NCI-H2196 (cell line): ENCODE measurements at regions not wholly inside any gene's neighbourhood (a gene's known extent, or its start where the extent isn't known, plus 50 kb on each side); places are given as distances from the start of the nearest gene placed in this dataset.

ENCODE experiments used
- DNase-seq: peaks from one replicate; lab custom pipeline; 2025; ENCODE audit not compliant: unreplicated experiment; lab: John Stamatoyannopoulos, UW

DNA sequence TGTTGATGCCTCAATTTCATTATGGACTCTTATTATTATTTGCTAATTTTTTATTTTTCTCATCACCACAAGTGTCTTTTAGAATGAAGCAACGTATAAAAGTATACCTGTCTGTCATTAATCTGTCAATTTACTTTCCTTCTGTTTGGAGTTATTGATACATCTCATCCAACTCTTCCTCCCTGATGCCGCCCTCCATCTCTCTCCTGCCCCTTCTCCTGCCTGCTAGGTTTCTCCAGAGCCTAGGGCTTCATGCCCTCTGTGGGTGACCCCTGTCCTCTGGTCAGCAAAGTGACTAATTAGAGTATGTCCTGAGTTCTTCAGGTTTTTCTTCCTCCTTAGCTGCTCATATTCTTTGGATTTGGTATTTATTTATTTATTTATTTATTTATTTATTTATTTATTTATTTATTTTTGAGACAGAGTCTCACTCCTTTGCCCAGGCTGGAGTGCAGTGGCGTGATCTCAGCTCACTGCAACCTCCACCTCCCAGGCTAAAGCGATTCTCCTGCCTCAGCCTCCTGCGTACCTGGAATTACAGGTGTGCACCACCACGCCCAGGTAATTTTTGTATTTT lies 162.5 kb upstream of the MYCN start:
- no peak for DNase-seq

- DNase-seq, result no peak
These were observed 161.7 kb upstream of the MYCN start for GRCh38 chr2:15778529-15779219.

GRCh38 chr2:15779381-15780041 lies 160.8 kb upstream of the MYCN start:
- no peak for DNase-seq

DNA sequence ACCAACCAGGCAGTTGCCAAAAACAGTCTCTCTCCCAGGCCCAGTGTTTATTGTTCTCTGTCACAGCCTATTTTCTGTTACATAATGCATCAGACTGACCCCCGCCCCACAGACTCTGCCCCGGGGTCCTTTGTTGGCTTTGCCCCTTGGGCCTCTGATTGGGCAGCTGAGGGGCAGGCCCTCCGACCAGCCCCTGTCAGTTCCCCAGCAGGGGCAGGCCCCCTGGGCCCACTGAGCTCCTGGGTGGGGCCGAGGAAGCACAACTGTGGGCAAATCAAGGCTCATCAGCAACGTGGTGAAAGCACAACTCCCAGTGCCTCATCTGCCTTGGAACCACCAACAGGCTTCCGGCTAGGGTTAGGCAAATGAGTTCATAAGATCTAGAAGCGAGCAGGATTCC lies 160.1 kb upstream of the MYCN start:
- no peak for DNase-seq

GRCh38 chr2:15780912-15781574 lies 159.3 kb upstream of the MYCN start:
- DNase-seq, result no peak

DNA sequence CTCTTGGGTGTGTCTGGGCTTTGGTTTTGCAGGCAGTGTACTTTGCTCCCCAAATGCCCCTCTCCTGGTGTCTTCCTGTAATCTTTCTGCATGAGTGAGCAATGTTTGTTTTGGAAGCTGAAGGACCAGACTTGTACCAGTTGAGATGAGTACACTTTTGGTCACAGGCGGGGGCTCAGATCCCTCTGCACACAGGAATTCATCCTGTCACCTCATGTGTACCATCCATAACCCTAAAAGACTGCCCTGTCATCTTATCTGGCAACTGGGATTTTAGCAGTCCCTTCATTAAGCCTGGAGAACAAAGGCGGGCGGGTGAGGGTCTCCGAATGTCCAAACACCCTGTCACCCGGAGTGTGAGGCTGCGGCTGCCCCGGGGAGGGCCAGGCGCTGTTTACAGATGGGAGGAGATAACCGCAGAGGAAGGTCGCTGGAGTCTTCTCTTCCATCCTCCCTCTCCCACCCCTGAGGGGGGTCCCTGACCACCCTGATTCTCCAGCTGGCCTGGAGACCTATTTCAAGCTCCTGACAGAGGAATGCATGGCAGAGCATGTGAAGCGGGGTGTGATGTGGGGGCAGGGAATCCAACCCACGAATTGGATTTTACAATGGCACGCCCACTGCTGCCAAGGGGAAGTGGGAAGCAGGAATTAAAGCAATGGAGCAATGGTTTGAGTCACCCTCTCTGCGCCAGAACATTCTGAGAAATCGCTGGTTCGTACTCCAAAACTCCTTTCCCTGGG lies 158.2 kb upstream of the MYCN start:
- no peak for DNase-seq

- DNase-seq, result no peak
These were observed 157.5 kb upstream of the MYCN start for GRCh38 chr2:15782769-15783294.

GRCh38 chr2:15783489-15783888 lies 156.9 kb upstream of the MYCN start:
- DNase-seq, result no peak

DNA sequence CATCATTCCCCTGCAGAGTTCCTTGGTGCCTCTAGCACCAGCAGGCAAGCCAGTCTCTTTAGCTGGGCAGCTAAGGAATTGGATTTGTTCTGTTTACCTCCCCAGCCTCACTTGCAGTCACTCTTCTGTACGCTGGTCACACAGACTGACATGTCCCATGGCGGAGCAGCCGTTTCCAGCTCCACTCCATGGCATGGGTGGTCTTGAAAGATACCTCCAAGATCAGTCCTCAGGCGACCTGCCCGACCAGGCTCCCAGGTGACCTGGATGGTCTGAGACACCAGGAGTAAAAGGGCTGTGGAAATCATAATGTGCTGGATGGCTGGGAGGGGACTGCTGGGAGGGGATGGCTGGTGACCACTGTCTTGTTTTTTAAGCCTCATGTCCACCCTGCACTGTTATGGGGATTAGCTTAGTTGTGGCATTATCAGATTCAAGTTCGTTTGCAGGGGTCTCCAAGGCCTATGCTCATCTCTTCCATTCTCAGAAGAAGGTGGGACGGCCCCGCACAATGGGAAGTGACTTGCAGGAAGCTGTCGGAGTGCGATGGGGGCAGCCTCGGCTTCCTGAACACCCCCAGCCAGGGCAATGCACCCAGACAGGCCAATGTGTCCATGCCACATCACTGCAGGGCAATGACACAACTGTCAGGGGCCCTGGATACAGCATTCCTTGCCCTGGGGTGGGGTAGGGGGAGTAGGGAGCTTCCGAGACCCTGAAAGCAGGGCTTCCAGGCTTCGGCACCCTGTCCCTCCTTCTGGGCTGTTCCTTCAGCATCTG lies 156.1 kb upstream of the MYCN start:
- DNase-seq, result no peak

DNA sequence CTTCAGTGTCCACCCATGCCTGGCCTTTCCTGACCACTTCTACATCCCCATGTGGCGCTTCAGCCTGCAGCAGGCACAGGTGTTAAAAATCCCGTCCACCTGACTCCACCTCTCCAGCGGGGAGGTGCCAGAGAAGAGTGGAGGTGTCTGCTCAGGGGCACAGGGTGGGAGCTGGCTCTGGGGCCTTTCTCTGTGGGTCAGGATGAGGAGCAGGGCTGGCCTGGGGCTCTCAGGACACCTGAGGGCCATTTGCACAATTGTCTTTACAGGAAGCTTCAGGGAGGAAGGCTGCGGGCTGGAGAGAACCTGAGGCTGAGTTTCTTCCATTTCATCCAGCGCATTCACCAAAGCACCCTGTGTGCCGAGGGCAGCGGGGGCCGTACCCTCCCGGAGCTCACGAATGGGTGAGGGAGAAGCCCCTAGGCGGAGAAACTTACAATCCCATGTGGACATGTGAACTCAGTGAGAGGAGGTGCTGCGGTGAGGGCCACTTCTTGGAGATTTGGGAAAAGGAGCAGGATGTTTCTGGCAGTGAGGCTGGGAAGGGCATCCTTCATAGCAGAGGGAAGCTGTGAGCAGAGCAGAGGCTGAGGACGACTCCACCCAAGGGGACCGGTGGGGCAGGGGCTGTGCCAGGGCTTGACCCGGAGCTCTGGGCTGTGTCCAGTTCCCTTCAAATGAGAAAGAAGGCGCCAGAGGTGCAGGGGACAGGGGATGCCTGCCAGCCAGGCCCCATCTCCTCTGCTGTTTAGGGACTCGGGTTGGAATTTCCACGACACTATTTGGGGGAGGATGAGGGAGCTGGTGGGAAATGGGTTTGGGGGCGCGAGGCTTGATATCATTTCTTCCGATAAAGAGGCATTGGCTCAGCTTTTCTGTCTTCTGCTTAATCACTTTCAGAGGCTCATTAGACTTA lies 155.2 kb upstream of the MYCN start:
- no peak for DNase-seq

DNA sequence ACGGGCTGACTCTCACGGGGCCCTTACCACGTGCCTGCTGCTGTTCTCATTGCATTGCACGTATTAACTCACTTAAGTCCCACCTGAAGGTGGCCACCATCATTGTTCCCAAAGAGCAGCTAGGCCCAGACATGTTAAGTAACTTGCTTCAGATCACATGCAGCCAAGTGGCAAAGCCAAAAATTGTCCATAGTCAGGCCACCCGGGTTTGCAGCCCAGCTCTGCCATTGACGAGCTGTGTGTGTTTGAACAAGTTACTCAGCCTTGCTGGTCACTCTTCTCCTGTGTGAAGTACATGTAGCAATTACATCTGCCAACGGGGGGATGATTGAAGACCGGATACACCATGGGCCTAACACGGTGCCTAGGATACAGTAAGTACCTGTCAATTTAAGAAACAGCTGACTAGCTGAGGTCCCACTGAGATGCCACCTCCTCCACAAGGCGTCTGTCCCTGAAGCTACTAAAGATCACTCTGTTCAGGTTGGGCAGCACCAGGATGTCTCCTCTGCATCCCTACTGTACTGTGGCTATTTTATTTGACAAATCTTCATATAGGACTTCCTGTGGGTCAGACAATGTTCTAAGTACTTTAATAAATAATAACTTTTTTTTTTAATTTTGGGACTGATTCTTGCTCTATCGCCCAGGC lies 154.2 kb upstream of the MYCN start:
- no peak for DNase-seq

DNA sequence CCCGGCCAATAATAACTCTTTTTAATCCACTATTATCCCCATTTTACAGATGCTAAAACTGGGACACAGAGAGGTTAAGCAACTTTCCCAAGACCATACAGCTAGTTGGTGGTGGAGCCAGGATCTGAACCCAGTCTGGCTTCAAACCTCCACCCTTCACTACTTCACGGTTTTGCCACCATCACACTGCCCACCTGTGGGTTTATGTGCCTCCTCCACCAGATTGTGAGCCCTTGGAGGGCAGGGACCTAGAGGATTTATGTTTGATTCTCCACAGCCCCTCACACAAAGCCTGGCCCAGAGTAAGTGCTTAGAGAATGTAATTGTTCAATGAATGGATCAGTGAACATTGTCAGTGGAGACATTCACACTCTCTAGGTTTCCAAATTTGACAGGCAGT lies 153.4 kb upstream of the MYCN start:
- no peak for DNase-seq

DNA sequence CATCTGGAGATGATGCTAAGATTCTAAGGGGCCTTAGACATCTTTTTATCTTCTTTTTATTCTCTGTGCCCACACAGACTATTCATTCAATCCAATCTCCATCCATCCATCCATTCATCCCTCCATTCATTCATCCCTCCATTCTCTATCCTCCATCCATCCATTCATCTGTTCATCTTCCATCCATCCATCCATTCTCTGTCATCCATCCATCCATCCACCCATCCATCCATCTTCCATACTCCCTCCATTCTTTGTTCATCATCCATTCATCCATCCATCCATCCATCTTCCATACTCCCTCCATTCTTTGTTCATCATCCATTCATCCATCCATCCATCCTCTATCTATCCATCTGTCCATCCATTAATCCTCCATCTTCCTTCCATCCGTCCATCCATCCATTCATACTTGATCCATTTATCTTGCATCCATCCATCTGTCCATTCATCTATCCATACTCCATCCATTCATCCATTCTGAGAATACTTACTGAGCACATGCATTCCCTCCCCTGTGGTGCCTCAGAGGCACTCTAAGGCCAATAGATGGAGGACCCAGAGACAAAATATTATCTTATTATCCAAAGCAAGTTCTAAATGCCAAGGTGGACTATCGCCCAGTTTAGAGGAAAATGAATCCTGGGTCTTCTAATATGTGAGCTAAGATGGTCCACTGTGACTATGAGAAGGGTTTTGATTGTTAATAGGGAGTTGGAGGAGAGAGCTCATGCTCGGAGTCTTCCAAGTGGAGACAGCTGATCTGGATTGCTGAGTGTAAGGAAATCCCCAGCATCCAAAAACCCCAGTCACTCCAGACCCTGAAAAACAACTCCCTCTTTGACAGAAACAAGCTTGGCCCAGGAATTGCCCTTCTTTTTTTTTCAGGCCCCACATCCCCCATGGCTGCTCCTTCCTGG lies 152.6 kb upstream of the MYCN start:
- no peak for DNase-seq

DNA sequence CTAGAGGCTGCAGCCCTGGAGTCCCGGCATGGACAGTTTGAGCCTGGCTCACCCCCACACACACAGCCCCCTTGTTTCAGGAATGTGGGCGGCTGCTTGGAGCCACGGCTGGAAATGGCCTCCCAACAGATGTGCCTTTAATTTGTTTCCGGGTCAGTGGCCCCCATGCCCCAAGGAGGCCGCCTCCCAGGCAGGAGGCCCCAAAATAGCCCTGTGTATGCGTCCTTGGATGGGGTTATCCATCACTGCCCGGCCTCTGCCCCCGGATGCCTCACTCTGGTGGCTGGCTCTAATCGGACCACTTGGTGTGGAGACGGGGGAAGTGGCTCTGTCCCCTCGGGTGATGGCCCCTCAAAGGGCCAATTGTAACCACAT lies 151.9 kb upstream of the MYCN start:
- DNase-seq, result no peak

DNA sequence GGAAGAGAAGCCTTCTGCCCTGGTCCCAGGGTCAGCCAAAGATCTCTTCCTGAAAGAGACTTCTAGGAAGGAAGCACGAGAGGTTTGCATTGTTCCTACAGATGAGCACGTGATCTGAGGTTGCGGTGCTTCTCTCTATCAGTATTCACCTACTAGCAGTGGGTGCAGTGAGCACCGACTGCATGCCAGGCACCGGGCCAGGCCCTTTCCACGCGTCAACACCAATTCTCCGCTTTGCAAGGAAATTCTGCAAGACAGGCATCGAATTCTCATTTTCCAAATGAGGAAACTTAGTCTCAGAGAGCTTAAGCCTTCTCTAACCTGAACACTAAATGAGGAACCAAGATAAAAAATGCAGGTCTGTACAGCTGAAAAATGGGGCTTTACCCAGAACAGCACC lies 151.5 kb upstream of the MYCN start:
- DNase-seq, result no peak

DNA sequence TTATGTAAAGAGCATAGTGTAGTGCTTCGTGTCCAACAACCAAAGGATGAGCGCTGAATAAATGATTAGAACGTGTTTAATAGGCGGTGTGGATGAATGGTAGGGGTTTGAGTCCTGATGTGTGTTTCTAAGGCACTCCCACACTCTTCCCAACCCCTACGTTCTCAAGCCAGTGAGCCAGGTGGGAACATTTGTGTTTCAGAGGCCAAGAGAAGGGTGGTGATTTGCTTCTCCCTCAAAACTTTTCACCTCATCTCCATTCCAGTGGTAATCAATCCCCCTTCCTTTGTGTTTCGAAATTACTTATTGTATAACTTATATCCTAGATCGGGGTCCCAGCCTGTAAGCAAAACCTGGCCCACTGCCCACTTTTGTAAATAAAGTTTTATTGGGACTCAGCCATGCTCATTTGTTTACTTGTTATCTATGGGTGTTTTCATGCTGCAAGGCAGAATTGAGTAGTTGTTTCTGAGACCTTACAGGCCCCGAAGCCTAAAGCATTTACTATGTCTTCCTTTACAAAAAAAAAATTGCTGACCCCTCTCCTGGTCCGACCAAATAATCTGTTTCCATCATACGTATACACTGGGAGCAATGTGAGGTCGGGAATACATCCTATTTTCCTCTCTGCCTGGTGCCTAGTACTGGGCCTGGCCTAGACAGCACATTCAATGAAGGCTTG lies 150.8 kb upstream of the MYCN start:
- no peak for DNase-seq

- DNase-seq, result no peak
These were observed 150.0 kb upstream of the MYCN start for GRCh38 chr2:15790326-15790725.
